NCI-H82 treated with DMSO at 0.1 percent for 48 hours (cell line): ENCODE measurements at regions not wholly inside any gene's neighbourhood (a gene's known extent, or its start where the extent isn't known, plus 50 kb on each side); places are given as distances from the start of the nearest gene placed in this dataset.

Experiments
- DNase-seq: peaks from one replicate; lab custom pipeline; 2025; ENCODE audit not compliant: unreplicated experiment; lab: John Stamatoyannopoulos, UW

DNA sequence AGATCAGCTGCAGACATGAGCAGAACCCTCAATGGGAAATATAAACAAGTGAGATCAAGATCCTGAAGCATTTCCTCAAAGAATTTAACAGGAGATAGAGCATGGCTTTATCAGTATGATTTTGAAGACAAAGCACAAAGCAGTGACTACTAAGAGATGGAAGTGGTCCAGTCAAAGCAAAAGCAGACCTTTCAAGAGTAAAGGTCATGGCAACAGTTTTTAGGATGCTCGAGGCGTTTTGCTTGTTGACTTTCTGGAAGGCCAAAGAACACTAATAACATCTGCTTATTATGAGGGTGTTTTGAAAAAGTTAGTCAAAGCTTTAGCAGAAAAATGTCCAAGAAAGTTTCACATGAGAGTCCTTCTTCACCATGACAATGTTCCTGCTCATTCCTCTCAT lies 128.5 kb downstream of the KCNE4 start:
- DNase-seq: no peak

DNA sequence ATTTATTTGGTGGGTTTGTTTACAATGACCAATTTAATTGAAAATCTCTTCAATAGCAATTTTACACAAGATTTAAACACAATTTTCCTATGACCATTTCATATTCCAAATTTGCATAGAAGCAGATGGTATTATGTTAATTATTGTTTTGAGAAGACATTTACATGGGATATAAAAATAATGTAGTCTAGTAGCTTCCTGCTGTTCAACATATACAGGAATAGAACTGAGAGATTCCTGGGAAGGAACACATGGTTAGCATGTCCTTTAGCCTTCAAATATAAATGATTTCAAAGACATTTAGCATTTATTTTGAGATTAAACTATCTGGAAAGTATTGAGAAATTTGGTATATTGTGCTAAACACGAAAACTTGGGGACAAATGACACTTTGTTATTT lies 129.6 kb downstream of the KCNE4 start:
- no peak for DNase-seq

DNA sequence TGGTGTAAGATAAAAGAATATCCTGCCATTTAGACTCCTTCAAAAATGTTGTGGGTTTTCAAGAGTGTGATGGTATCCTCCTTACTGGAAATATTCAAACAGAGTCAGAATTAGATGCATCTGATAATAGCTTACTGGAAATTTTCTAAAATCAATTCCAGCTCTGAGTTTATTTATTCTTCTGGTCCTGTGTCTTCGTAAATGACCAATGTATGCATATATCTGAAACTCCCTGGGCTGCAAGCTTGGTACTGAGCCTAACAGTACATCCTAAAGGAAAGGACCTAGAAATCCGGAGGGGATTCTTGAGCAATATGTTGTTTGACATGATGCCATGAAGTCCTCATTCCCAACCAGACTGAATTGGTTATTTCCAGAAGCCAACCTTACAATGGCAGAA lies 130.4 kb downstream of the KCNE4 start:
- DNase-seq: no peak

DNA sequence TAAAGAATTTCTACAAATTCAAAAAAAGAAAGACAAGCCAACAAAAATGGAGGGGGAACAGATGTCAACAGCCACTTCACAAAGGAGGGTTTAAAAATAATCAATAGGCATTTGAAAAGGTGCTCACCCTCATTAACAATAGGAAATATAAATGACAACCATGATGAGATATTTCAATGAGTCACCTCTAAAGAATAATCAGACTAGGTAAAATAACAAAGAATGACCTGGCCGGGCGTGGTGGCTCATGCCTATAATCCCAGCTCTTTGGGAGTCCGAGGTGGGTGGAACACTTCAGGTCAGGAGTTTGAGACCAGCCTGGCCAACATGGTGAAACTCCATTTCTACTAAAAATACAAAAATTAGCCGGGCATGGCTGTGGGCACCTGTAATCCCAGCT lies 133.6 kb downstream of the KCNE4 start:
- DNase-seq: no peak

DNA sequence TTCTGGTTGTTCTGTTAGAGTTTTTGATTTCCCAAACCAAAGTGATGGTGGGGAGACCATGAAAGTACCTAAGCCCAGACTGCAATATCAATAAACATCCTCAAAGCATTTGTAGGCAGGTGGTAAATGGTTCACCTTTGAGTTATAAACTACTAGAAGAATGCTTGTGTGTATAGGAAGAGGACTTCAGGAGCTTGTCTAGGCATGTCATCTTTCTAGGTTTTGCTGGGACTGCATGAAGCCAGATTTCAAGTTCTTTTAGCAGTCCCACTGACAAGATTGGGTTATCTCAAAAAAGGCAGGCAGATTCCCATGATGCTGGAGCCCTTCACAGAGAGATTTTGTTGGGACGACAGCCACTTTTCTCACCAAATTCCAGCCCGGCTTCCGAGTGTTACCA lies 135.3 kb downstream of the KCNE4 start:
- no peak for DNase-seq

DNA sequence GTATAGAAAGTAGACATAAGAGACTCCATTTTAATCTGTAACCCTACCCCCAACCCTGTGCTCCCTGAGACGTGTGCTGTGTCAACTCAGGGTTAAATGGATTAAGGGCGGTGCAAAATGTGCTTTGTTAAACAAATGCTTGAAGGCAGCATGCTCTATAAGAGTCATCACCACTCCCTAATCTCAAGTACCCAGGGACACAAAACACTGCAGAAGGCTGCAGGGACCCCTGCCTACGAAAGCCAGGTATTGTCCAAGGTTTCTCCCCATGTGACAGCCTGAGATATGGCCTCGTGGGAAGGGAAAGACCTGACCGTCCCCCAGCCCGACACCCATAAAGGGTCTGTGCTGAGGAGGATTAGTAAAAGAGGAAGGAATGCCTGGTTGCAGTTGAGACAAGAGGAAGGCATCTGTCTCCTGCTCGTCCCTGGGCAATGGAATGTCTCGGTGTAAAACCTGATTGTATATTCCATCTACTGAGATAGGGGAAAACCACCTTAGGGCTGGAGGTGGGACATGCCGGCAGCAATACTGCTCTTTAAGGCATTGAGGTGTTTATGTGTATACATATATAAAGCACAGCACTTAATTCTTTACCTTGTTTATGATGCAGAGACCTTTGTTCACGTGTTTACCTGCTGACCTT lies 138.7 kb downstream of the KCNE4 start:
- peak; percentile 35 for DNase-seq

DNA sequence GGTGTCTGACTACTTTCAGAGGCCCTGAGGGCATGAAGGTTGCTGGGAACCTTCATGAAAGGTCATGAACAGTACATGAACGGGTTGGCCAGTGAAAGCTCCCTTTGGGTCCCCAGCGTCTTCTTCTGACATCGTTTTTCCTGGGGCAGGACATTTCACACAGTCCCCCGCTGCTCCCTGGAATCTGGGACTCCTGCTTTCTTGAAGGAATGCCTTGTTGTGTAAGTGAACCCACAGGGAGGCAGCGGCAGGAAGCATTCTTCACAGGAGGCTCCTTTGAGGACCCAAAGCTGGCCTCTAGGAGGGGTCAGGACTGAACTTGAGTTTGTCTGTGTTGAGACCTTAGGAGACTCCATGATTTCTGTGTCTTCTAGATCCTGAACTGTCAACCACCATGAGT lies 144.3 kb downstream of the KCNE4 start:
- DNase-seq: no peak

DNA sequence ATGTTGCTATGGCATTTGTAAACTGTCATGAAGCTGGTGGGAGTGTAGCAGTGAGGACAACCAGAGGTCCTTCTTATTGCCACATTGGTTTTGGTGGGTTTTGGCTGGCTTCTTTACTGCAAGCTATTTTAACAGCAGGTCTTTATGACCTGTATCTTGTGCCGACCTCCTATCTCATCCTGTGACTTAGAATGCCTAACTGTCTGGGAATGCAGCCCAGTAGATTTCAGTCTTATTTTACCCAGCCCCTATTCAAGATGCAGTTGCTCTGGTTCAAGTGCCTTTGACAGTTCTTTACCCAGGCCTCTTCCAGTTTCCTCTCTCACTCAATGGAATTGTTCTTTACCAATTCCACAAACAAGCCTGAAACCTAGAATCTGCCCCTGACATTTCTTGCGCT lies 145.1 kb downstream of the KCNE4 start:
- DNase-seq: no peak

DNA sequence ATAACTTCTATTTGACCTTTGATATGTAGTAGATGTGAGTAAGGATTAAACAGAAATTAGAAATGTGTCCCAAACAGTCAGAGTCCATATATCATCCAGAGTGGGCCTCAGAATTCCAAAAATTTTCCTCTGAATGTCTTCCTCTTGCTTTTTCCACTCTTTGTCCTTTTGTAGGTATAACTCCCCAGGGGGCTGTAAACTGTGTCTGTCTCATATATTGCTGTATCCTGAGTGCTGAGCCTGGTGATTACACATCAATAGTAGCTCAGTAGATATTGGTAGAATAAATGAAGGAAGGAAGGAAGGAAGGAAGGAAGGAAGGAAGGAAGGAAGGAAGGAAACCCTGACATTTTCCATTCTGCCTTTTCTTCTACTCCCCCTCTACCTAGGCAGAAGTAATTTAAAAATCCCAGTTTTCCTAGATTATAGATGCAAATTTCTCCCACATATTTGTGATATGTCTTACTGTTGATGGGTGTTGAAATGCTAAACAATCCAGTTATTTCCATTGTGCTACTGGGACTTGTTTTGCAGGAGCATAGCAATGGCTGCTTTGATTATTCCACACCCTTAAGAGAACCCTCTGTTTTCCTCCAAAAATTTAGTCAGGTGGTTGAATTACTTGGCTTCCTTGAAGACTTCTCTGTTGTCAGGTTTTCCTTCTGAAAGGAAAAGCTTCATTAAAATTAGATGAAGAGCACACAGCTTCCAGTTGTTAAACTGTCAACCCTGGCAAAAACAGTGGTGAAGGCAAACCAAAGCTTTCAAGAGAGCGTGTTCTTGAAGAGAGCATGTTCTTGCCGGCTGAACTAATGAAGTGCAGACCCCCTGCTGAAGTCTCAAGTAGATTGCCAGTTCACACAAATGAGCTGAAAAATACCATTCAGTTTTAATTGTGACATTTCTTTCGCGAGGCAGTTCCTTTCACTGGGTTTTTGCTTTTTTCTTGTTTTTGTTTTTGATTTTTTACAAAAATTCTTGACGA lies 147.8 kb downstream of the KCNE4 start:
- DNase-seq: no peak

DNA sequence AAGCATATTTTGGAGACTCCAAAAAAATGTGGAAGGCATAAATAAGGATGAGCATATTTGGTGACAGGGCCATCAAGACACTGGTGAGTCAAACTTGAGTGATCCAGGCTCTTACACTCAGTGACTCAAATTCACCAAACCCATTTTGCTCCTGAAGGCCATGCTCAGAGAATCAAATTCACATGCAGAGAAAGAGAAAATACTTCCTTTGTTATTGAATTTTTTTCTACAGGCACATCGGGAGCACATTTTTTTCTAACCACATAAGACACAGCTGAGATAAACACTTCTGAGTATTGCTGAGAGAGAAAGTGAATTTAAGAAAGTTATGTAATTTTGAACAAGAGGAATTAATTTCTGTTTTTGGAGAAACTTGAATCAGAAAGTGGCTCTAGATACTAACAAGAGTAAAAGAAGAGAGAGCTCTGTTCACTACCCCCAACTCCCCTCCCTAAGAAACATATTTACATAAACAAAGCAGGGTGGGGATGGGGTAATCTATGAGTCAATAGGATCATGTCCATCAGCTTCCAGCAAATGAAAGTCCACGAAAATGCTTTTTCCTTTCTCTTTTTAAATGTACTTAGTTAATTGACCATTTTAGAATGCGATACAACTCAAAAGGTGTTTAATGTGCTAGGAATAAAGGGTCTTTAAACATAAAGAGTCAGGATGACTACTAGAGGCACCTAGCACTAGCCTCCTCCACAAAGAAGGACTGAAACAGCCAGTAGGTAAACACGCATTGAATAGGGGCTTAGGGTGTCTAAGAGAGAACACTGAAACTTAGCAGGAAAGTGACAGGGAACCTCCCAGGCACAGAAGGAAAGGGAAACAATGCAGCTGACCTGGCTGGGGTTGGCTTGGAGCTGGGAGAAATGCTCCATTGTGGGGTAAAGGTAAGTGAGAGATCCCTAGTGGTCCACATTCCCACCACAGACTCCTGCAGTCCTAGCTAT lies 152.3 kb downstream of the KCNE4 start:
- DNase-seq: no peak

DNA sequence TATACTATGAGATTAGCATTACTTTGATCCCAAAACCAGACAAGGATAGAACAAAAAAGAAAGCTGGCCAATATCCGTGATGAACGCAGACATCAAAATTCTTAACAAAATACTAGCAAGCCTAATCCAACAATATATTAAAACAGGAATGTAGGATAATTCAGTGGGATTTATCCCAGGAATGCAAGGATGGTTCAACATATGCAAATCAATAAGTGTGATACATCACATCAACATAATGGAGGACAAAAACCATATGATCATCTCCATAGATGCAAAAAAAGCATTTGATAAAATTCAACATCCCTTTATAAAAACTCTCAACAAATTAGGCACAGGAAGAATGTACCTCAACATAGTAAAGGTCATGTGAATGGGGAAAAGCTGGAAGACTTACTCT lies 158.5 kb downstream of the KCNE4 start:
- DNase-seq: no peak

DNA sequence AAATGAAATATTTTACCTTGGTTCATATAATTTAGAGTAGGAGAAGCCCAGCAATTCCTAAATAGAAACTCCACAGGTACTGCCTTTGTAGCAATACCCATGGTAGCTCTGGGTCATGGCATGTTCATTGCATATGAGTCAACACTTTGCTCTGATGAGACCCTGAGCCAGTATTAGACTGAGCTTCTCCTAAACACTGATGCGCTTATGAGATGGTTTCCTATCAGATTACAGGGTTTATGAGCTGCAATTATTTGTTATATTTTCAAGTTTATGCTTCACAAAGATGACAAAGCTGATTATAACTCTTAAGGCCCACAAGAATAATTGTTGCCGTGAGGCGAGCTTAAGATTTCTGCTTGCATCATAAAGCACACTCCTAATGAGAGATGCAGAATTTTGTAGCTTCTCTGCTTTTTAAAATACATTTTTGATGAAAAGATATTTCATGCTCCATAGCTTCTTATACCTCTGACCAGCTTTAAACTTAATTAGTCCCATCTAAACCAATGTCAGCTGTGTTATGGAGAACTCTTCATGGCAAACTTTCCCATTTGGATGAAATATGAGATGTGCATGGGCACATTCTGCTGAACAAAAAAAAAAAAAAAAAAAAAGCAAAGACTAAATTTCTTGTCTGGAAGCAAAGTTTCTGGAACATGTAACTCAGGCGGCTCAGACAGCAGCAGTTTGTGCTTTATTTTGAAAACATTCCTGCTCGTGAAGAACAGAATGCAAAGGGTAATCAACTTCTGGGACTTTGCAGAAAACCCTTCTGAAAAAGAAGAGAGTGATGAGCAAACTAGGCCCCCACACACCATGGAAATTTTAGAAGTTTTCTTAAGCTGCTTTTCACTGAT lies 162.6 kb downstream of the KCNE4 start:
- DNase-seq: no peak

DNA sequence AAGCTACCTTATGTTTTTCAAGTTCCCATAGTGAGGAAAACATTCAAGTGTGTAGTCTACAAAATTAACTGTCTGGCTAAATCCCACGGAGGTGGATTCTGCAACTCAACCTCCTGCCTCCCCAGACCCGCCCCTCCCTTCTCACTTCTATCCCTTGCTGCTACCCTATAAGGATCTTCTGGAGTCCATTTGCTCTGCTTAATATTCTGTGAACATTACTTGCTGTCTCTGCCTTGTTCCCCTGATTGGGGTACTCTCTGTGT lies 163.2 kb downstream of the KCNE4 start:
- DNase-seq: no peak

DNA sequence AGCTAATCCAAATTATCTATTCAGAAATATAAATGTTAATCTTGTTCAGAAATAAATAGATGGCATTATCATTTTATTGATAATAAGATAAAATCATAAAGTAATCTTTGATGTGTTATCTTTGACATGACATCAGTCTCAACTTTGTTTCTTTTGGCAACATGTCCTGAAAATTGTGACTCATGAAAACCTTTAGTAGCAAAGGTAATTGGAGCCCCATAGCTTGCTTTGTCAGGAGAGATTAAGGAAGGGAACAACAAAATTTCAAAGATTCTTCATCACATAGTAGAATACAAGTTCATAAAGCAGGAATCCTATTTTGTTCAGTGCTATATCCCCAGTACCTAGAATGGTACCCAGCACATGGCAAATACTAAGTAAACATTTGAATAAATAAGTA lies 165.4 kb downstream of the KCNE4 start:
- no peak for DNase-seq

DNA sequence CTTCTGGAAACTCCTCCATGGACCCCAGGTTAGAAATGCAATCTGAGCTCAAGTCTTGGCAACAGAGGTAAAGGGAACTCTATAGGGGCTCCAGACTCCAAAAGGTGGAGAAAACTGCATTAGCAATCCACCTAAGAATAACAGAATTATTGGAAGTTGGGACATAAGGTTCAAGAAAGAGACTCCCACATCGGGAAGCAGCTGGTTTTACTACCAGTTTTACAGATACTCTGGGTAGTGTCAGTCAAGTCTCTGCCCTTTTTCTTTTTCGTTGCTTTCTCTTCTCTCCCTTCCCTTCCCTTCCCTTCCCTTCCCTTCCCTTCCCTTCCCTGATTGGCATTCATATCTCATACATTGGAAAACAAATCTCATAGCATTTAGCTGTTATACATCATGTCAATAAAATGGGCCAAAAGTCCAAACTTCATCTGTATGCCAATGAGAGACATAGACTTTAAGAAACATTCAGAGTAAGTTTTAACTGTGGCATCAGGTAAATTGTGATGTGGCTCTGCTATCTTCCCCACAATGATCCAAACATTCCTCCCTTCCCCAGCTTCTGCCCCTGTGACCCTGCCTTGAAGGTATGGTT lies 166.7 kb downstream of the KCNE4 start:
- no peak for DNase-seq

DNA sequence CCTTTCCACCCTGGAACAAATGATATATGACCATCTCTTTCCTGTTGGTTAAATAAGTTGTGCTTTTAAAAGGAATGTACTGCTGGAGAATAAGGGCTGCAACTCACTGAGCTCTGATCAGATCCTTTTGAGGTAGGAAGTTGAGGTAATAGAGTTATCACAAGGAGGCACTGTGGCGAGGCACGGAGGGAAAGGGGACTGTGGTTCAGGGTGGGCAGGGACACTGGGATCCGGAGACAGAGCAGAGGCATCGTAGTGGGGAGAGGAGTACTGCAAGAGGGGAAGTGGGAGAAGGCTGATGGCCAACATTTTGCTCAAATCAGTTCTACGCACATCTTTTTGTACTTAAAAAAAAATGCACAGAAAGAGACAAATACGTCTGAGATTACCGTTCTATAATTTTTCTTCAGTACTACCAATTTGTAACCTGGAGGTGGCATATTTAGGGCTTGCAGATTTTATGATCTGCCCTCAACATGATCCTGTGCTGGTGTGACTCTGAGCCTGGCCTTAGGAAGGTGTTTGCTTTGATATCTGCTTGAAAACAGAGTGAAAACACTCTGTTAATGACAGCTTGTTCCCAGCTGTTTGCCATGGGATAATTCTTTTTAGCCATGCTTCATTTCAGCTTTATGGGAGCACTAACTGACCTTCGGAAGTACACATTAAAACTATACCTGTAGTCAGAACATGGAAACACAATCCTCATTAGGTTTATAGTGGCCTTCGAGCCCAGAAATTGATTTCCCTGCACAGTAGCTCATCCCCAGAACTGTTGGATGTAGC lies 168.1 kb downstream of the KCNE4 start:
- DNase-seq: no peak

DNA sequence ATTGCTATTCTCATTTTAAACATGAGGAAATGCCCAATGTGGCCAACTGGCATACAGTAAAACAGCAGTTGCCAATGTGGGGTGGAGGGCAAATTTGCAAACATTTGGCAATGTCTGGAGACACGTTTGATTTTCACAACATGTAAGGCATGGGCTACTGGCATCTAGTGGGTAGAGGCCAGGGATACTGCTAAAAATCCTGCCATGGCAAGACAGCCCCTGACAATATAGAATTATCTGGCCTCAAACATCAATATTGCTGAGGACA lies 168.6 kb downstream of the KCNE4 start:
- DNase-seq: no peak

DNA sequence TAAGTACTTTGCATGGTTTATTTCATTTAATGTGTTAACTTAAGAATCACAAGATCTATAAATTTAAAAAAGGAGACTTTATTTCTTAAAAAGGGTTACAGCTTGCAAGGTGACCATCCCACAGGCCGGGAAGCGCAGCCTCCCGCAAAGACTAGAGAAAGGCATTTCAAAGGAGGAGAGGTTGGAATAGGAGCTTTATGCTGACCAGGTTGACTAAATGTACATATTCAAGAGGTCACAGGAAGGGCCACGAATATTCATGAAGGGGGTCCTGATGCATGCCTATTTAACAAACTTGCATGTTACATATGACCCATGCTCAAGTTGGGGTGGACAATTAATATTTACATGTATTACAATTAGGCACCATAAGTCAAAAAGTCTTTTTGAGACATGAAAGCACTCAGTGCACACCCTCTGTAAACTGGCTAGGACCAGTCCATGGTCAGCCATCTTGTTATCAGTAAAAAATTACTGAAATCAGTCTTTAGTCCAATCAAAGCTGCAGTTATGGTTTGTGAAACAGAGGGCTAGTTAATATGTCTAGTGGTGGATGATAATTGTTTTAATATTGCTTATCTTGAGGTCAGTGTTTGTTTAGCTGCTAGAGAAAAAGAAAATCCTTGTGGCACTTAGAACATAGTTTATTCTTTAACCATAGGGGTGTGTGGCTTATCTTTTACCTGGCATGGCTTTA lies 169.3 kb downstream of the KCNE4 start:
- no peak for DNase-seq

DNA sequence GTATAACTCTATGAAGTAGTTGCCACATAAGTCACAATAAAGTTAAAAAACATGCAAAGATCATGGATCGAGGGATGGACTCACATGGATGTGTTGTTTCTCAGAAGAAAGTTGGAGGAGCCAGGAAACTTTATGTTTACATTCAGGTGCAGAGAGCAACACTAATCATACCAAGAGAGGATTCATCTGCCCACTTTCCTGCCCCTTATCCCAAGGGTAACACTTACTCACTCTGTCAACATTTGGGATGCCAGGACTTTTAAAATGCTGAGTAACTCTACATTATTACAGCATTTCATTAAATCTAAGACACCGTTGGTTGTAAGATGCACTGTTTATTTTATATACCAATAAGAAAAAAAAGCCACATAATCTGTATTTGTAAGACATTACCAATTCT lies 170.4 kb downstream of the KCNE4 start:
- DNase-seq: no peak
